Left lung (tissue), 4 donors: ENCODE measurements at regions not wholly inside any gene's neighbourhood (a gene's known extent, or its start where the extent isn't known, plus 50 kb on each side); places are given as distances from the start of the nearest gene placed in this dataset.
A peak's percentile ranks its signal among the peaks of the same experiment; 100 is the strongest.

Experiments
- ATAC-seq: fragments of 200-7000 bp; cut with Tn5 transposase; one replicate; pipeline ENCODE4 v1.9.1; 2020; ENCODE audit warnings: moderate library complexity
- DNase-seq, 4 donors: peaks; one replicate each; pipeline ENCODE4 v3.0.0-alpha.2; 2013 to 2020
- H3K27ac ChIP-seq, 2 donors: fragments of 200-600 bp; sonication (generic) in 1 of 2; one replicate each; pipeline versions ENCODE4 v1.5.0 to v1.8.0; 2020 to 2021
- H3K27me3 ChIP-seq, 2 donors: fragments of 200-600 bp; sonication (generic) in 1 of 2; one replicate each; pipeline versions ENCODE4 v1.5.0 to v1.8.0; 2020 to 2021
- H3K36me3 ChIP-seq, 2 donors: fragments of 200-600 bp; sonication (generic) in 1 of 2; one replicate each; pipeline versions ENCODE4 v1.5.0 to v1.8.0; 2020 to 2021
- H3K4me1 ChIP-seq, 2 donors: fragments of 200-600 bp; one replicate each; pipeline ENCODE4 v1.8.0; 2021
- H3K4me3 ChIP-seq, 2 donors: fragments of 200-600 bp; sonication (generic) in 1 of 2; one replicate each; pipeline versions ENCODE4 v1.5.0 to v1.8.0; 2020 to 2021; ENCODE audit warnings: mild to moderate bottlenecking in 1 of 2
- H3K9me3 ChIP-seq, 2 donors: fragments of 200-600 bp; sonication (generic) in 1 of 2; one replicate each; pipeline versions ENCODE4 v1.5.0 to v1.8.0; 2020 to 2021
- intact Hi-C, 2 donors: fragments of 100-400 bp; cut with DNase I; formaldehyde crosslinking; loops; one replicate each; pipeline versions ENCODE4 v1.11.2 to v1.14.2; 2022
- TF ChIP-seq, protein P1 (sequence below), 2 donors: fragments of 200-600 bp; sonication (generic) in 1 of 2; IDR thresholded peaks; one replicate each; pipeline versions ENCODE4 v1.5.0 to v1.8.0; 2021; ENCODE audit warnings: antibody characterized with exemption in 2 of 2
- donor health status: DM: no; HTN: yes; CAD: no.
- donor health status: DM: no; HTN: no; CAD: no.

DNA sequence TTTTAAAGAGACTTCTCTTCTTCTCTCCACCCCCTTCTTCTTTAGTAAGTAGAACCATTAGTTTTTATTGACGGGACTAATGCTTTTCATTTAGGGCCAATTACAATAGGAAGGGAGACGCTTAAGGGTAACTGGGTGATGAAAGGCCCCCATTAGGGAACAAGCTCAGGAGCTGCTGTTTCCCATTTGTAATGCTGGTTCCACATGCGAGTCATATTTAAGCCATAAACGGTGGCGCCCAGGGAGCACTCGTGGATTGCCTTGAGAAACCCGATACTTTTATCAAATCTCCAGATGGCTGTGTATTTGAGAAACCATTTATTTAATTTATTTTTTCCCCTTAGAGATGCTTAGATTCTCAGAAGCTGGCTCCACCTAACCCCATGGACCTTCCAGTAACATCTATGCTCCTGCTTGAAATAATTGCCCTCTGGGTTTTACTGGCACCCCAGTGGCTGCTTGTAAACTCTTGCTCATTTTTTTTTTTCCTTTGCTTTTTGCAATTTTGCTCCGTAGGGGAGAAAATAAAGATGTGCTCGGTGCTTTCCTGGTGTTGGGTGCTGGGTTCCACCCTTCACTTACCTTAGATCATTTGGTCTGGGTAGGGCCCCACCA, 124.2 kb upstream of the MSX1 start:
- H3K27ac ChIP-seq = no peak overlapping the region
- no peaks in the 10 kb centered on the region for H3K27me3 ChIP-seq
- no peaks in the 10 kb centered on the region for H3K36me3 ChIP-seq
- no peak for DNase-seq
- ATAC-seq = no peak
- intact Hi-C loops = no loop called here
- no peak overlapping the region for H3K4me3 ChIP-seq
- no peaks in the 10 kb centered on the region for H3K9me3 ChIP-seq
- H3K4me1 ChIP-seq = no peaks in the 10 kb centered on the region
- TF ChIP-seq, protein P1, sequence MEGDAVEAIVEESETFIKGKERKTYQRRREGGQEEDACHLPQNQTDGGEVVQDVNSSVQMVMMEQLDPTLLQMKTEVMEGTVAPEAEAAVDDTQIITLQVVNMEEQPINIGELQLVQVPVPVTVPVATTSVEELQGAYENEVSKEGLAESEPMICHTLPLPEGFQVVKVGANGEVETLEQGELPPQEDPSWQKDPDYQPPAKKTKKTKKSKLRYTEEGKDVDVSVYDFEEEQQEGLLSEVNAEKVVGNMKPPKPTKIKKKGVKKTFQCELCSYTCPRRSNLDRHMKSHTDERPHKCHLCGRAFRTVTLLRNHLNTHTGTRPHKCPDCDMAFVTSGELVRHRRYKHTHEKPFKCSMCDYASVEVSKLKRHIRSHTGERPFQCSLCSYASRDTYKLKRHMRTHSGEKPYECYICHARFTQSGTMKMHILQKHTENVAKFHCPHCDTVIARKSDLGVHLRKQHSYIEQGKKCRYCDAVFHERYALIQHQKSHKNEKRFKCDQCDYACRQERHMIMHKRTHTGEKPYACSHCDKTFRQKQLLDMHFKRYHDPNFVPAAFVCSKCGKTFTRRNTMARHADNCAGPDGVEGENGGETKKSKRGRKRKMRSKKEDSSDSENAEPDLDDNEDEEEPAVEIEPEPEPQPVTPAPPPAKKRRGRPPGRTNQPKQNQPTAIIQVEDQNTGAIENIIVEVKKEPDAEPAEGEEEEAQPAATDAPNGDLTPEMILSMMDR (IDR thresholded peaks at IDR 0.05) = no peak

DNA sequence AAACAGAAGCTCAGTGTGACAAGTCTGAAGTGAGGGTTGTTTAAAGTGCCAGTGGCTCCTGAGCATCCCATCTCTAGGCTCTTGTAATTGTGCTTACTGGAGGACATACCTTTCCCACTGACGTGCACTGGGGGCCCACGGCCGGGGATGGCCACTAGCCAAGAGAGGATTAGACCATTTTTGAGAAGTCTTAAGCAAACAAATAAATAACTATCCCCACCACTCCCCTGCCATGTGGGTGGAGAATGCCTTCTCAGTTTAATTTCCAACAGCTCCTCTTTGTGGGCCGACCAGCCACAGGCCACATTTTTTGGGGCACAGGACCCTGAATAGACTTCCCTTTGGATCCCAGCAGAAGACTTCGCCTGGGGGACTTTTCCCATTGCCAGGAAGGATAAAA, 125.0 kb upstream of the MSX1 start:
- Histone ChIP-seq H3K4me3 (no peak overlapping the region), H3K27ac (no peak overlapping the region), H3K9me3 (no peaks in the 10 kb centered on the region), H3K36me3 (no peaks in the 10 kb centered on the region), H3K27me3 (no peaks in the 10 kb centered on the region), H3K4me1 (no peaks in the 10 kb centered on the region)
- DNase-seq = no peak
- TF ChIP-seq, protein P1 (IDR thresholded peaks at IDR 0.05) = no peak
- no peak for ATAC-seq
- intact Hi-C loops = no loop called here

DNA sequence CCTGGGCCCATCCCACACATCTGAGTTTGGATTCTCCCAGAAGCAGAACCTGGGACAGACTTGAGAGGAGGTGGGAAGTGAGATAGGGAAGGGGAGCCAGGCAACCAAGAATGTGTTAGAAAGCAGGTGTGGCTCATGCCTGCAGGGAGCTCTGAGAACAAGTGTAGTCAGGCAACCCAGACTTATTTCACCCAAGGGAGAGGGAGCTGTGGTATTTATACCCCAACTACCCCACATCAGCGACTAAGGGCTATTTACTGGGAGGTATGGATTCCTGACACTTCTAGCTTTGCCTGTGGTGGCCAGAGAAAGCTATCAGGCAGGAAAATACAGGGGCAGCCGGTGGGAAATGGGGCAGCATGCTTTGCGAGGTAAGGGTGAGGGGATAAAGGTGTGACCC, 125.8 kb upstream of the MSX1 start:
- no peaks in the 10 kb centered on the region for H3K4me1 ChIP-seq
- ATAC-seq (no peak), DNase-seq (no peak)
- no peak overlapping the region for H3K27ac ChIP-seq
- H3K4me3 ChIP-seq = no peak overlapping the region
- H3K9me3 ChIP-seq = no peaks in the 10 kb centered on the region
- no peaks in the 10 kb centered on the region for H3K36me3 ChIP-seq
- TF ChIP-seq, protein P1 (IDR thresholded peaks at IDR 0.05) = no peak
- intact Hi-C loops = no loop called here
- H3K27me3 ChIP-seq = no peaks in the 10 kb centered on the region

DNA sequence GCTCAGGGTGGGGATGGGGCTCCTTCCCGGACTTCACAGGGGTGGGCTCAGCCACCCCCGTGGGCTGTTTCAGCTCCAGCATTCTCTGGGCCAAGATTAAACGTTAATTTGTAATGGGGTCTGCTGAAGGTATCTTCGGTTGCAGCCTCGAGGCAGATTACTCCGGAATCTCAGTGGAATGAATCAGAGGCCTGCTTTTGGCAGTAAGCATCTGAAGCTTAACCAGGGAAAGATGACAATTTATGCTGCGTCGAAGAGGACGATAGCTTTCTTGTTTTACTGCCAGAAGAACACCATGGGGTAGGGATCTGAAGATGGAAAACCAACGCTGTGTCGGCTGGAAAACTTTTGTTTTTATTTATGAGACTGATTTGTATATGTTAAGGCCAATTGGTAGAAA, 129.2 kb upstream of the MSX1 start:
- TF ChIP-seq, protein P1 (IDR thresholded peaks at IDR 0.05) = no peak
- intact Hi-C loops = no loop called here
- H3K4me1 ChIP-seq = no peaks in the 10 kb centered on the region
- no peaks in the 10 kb centered on the region for H3K36me3 ChIP-seq
- no peak overlapping the region for H3K4me3 ChIP-seq
- peaks cover 0 to 25% of the 10 kb centered on the region in 2 donors for H3K9me3 ChIP-seq
- H3K27me3 ChIP-seq = no peaks in the 10 kb centered on the region
- peak in 1 of 4 donors; percentile 10 for DNase-seq
- H3K27ac ChIP-seq = no peak overlapping the region
- no peak for ATAC-seq

DNA sequence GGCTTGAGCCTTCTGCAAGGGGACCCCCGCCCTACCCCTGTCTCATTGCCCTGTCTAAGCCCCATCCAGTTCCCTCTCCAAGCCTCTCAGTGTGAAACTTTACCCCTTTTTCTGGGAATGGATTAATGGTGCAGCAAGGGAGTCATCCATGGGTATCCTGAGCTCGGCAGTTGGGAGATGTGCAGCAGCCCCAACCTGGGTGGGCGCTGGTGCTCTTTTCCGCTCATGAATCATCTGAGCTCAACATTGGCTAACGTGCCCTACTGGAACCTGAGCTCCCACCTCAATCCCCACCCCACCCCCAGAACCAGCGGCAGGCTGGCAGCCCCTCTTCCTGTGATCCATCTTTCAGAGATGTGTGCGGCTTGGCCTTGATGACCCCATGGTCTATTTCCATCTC, 130.3 kb upstream of the MSX1 start:
- no peak overlapping the region for H3K27ac ChIP-seq
- peaks cover 0 to 35% of the 10 kb centered on the region in 2 donors for H3K9me3 ChIP-seq
- H3K27me3 ChIP-seq = no peaks in the 10 kb centered on the region
- ATAC-seq = no peak
- TF ChIP-seq, protein P1 (IDR thresholded peaks at IDR 0.05) = no peak
- intact Hi-C loops = no loop called here
- no peak for DNase-seq
- H3K4me1 ChIP-seq = no peaks in the 10 kb centered on the region
- no peaks in the 10 kb centered on the region for H3K36me3 ChIP-seq
- H3K4me3 ChIP-seq = no peak overlapping the region
